HUES48 (cell line): ENCODE measurements at regions not wholly inside any gene's neighbourhood (a gene's known extent, or its start where the extent isn't known, plus 50 kb on each side); places are given as distances from the start of the nearest gene placed in this dataset.

Experiments used
- H3K27ac ChIP-seq: one replicate; pipeline ENCODE4 v1.7.0; 2013; ENCODE audit warnings: low read depth, low read length, inconsistent platforms
- H3K27me3 ChIP-seq: 2 replicates; pipeline ENCODE4 v1.6.1; 2013; ENCODE audit warnings: mild to moderate bottlenecking, low read length; ENCODE audit not compliant: control insufficient read depth, insufficient read depth
- H3K36me3 ChIP-seq: 2 replicates; pipeline ENCODE4 v1.6.1; 2013; ENCODE audit warnings: low read length; ENCODE audit not compliant: control insufficient read depth, insufficient read depth
- H3K4me1 ChIP-seq: 2 replicates; pipeline ENCODE4 v1.6.1; 2013; ENCODE audit warnings: mild to moderate bottlenecking, low read length; ENCODE audit not compliant: control insufficient read depth, insufficient read depth
- H3K4me3 ChIP-seq: 2 replicates; pipeline ENCODE4 v1.5.1; 2013; ENCODE audit warnings: mild to moderate bottlenecking, low read depth, low read length
- H3K9ac ChIP-seq: 2 replicates; pipeline ENCODE4 v1.6.1; 2013; ENCODE audit warnings: mild to moderate bottlenecking, low read depth, low read length, moderate library complexity
- H3K9me3 ChIP-seq: 2 replicates; pipeline ENCODE4 v1.6.1; 2013; ENCODE audit warnings: low read length; ENCODE audit not compliant: control insufficient read depth, insufficient read depth

DNA sequence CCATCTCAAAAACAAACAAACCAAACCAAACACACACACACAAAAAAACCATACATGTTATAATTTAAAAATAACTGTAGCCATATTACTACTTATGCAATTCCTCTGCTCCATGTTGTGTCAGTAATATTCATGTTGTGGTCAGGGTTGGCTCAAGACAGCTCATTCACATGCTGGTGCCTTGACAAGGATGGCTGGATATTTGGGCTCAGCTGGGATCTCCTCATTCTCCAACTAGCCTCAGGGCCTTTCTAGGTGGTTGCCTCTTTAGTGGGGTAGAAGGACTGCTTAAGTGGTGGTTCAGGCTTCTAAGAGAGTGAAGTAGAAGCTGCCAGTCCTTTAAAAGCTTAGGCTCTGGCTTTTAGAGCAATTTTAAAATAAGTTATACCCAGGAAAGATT, 189.3 kb downstream of the ADRA2A start:
- H3K9ac ChIP-seq: no peak overlapping the region
- H3K27ac ChIP-seq: no peak overlapping the region

DNA sequence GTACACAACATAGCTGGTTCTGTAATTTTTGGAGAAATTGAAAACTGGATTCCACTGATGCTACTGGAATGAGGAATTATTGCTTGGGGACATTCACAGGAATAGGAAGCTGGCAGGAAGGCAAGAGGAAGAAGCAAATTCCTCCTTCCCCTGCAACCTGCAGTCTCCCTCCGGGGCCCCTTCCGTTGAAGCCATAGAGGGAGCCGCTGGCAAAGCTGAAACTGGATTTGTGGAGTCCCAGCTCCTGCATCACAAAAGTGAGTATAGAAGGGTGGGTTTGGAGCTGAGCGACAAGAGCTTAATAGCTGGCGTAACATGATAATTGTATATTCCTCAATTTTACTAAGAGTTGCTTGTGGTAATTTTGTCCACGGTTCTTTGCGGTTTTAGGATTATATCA, 190.8 kb downstream of the ADRA2A start:
- no peak overlapping the region for H3K27ac ChIP-seq

More for the DNA sequence above, 189.3 kb downstream of the ADRA2A start:
- H3K4me3 ChIP-seq: no peak overlapping the region
- peaks cover 22% of the 10 kb centered on the region; the same call in 1 of the 2 replicates for H3K9me3 ChIP-seq
- no peaks in the 10 kb centered on the region for H3K4me1 ChIP-seq
- H3K36me3 ChIP-seq: no peaks in the 10 kb centered on the region
- H3K27me3 ChIP-seq: no peaks in the 10 kb centered on the region

DNA sequence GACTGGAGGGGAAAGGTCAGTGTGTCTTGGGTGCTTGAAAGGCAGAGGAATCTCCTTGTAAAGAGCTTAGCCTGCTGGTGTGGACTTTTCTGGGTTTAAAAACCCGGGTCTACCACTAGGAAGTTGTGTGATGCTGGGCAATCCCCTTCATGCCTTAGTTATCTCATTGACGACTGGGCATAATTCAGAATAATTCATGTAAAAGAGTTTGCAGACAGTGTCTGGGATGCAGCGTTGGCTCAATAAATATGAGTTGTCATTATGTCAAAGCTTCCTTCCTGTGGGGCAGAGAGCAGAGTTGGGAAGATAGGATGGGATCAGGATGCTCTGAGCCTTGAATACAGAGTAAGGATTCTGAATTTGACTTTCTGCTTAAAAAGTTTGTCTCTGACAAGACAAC, 196.4 kb downstream of the ADRA2A start:
- no peaks in the 10 kb centered on the region for H3K36me3 ChIP-seq
- H3K27ac ChIP-seq: no peak overlapping the region
- no peak overlapping the region for H3K4me3 ChIP-seq
- no peaks in the 10 kb centered on the region for H3K27me3 ChIP-seq
- H3K4me1 ChIP-seq: no peaks in the 10 kb centered on the region
- H3K9ac ChIP-seq: no peak overlapping the region
- H3K9me3 ChIP-seq: no peaks in the 10 kb centered on the region

More for the DNA sequence above, 190.8 kb downstream of the ADRA2A start:
- Histone ChIP-seq H3K36me3 (no peaks in the 10 kb centered on the region), H3K4me3 (no peak overlapping the region), H3K9me3 (peaks cover 15% of the 10 kb centered on the region; the same call in 1 of the 2 replicates), H3K9ac (no peak overlapping the region), H3K4me1 (no peaks in the 10 kb centered on the region), H3K27me3 (no peaks in the 10 kb centered on the region)

DNA sequence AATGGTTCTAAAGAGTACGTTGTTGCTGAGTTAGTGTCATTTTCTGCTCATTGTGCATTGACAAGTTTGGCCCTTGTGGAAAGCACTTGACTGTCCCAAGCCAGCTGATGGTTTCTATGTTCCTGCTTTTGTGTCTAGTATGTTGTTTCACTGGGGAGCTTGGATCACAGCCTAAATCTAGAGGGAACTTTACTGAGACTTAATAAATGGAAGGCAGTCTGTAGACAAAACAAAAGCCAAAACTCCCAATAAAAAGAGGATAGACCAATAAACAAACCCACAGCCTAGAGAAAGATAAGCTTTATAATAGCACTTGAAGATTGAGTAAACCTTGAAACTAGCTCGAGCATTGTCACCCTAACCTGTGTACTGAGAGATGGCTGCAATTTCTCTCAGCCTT, 196.8 kb downstream of the ADRA2A start:
- H3K36me3 ChIP-seq: no peaks in the 10 kb centered on the region
- H3K27me3 ChIP-seq: no peaks in the 10 kb centered on the region
- no peaks in the 10 kb centered on the region for H3K4me1 ChIP-seq
- no peak overlapping the region for H3K27ac ChIP-seq
- no peaks in the 10 kb centered on the region for H3K9me3 ChIP-seq
- H3K4me3 ChIP-seq: no peak overlapping the region
- H3K9ac ChIP-seq: no peak overlapping the region

DNA sequence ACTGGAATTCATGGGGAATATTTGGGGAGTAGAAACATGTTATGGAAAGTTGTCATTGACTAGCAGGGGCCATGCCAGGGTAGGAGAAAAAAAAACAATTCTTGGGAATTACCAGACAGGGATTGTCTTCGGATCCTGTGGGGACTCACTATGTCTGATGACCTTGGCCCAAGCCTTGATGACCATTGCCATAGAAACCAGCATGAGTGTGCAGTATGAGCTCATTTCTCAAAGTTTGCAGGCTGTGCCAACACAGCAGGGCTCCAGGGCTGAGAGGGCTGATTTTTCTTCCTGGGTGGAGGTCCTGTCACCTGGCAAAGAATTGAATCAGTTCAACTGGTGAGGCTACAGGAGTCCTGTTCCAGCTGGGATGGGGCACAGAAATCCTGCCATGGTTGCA, 198.3 kb downstream of the ADRA2A start:
- H3K27me3 ChIP-seq: no peaks in the 10 kb centered on the region
- no peak overlapping the region for H3K27ac ChIP-seq
- no peaks in the 10 kb centered on the region for H3K4me1 ChIP-seq
- H3K9ac ChIP-seq: no peak overlapping the region
- H3K36me3 ChIP-seq: no peaks in the 10 kb centered on the region
- no peak overlapping the region for H3K4me3 ChIP-seq
- H3K9me3 ChIP-seq: no peaks in the 10 kb centered on the region

DNA sequence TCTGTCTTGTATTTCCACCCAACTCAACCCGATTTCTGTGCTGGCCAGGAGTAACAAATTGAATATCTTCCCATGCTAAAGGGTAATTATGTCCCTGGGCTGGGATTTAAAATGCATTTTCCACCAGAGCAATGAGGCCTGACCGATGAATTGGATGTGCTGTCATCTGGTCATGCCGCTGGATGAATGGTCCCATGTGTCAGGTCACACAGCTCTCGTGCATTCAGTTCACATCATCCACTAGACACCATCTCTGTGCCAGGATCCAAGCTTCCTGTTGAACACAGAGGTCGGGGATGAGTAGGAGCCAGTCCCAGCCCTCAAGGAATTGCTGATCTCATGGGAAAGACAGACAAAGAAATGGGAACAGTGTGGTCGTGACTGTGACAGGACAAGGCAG, 200.8 kb downstream of the ADRA2A start:
- Histone ChIP-seq H3K4me1 (no peaks in the 10 kb centered on the region), H3K4me3 (no peak overlapping the region), H3K27ac (no peak overlapping the region), H3K9ac (no peak overlapping the region), H3K27me3 (no peaks in the 10 kb centered on the region), H3K36me3 (no peaks in the 10 kb centered on the region), H3K9me3 (no peaks in the 10 kb centered on the region)

DNA sequence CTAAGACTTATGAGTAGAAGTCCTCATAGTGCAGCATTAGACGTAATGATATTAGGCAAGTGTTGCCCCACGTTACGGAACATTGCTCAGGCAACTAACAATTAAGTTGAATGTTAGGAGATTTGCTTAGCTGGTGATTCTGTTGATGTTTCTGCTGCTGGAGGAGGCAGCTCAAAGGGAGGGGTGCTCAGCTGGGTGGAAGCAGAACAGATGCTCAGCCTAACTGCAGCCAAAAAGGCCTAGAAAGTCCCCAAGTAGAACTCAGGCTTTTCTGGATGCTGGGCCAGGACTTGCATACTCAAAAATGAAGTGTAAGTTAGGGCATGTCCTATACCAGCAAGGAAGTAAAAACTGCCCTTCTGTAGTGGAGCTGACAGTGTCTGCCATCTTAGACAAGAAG, 201.4 kb downstream of the ADRA2A start:
- Histone ChIP-seq H3K27me3 (no peaks in the 10 kb centered on the region), H3K9ac (no peak overlapping the region), H3K27ac (no peak overlapping the region), H3K4me1 (no peaks in the 10 kb centered on the region), H3K9me3 (no peaks in the 10 kb centered on the region), H3K4me3 (no peak overlapping the region), H3K36me3 (no peaks in the 10 kb centered on the region)

DNA sequence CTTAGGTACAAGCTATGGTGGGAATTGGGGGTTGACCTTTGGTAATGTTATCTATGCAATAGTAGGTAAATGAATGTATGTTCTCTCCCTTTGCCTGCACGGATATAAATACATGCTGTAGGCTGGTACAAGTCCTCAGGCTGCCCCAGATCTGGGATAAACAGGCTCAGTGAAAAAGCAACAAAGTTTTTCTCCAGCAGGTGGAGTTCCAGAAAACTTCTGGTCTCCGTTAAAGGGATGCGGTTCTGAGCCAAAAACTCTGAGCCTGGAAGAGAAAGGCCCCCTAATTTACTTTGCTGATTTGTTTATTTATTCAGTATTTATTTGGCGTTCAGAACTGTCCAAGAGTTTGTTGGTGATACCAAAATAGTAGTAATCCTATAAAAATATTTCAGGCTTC, 204.7 kb downstream of the ADRA2A start:
- Histone ChIP-seq H3K4me1 (no peaks in the 10 kb centered on the region), H3K27me3 (no peaks in the 10 kb centered on the region), H3K27ac (no peak overlapping the region), H3K9ac (no peak overlapping the region), H3K4me3 (no peak overlapping the region), H3K9me3 (no peaks in the 10 kb centered on the region), H3K36me3 (no peaks in the 10 kb centered on the region)

DNA sequence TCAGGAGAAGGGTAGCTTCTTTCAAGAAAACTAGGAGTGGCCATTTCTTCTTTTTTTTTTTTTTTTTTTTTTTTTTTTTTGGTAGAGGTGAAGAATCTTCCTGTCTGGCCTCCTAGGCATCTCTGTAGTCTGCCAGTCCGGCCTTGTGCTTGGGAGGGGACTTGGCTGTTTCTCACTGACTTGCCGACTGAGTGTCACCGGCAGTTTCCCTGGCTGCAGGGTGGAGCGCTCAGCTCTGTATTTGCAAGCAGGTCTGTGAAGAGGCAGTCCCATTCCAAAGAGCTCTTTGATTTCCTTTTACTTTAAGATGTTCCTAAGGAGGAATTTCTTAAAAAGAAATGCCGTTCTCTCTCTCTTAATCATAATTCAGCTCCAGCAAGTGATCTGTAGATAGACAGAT, 212.6 kb downstream of the ADRA2A start:
- no peak overlapping the region for H3K27ac ChIP-seq
- H3K27me3 ChIP-seq: no peaks in the 10 kb centered on the region
- H3K36me3 ChIP-seq: no peaks in the 10 kb centered on the region
- H3K4me1 ChIP-seq: no peaks in the 10 kb centered on the region
- H3K9me3 ChIP-seq: no peaks in the 10 kb centered on the region
- no peak overlapping the region for H3K9ac ChIP-seq
- no peak overlapping the region for H3K4me3 ChIP-seq

DNA sequence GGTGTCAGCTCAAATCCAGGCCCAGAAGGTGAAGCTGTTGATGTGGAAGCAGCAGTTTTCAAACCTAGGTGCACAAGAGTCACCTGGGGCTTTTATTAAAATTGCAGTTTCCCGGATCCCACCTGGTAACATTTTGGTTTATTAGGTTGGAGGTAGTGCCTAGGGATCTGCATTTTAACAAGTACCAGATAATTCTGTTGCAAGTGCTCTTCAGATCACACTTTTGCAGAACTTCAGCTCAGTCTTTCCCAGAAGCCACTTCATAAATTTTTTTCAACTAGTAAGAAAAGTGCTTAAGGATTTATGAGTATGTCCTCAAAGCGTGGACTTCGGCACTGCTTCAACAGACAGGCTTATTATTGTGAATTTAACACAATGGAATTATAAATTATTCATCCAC, 213.8 kb downstream of the ADRA2A start:
- H3K9me3 ChIP-seq: no peaks in the 10 kb centered on the region
- H3K4me3 ChIP-seq: no peak overlapping the region
- no peaks in the 10 kb centered on the region for H3K36me3 ChIP-seq
- H3K27ac ChIP-seq: no peak overlapping the region
- no peaks in the 10 kb centered on the region for H3K4me1 ChIP-seq
- no peaks in the 10 kb centered on the region for H3K27me3 ChIP-seq
- no peak overlapping the region for H3K9ac ChIP-seq

DNA sequence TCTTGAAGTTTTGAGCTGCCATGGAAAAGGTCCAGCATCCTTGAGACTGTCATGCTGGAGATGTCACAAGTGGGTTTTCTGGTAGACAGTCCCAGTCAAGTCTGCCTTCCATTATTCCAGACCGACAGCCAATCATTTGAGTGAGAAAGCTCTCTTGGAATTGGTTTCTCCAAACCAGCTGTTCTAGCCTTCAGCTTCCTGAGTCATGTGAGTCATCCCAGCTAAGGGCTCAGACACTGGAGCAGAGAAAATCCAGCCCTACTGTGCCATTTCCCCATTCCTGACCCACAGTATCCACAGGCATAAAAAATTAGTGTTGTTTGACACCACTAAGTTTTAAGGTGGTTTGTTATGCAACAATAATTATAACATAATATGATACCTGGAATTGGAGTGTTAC, 219.0 kb downstream of the ADRA2A start:
- Histone ChIP-seq H3K27ac (no peak overlapping the region), H3K27me3 (no peaks in the 10 kb centered on the region), H3K4me3 (no peak overlapping the region), H3K36me3 (no peaks in the 10 kb centered on the region), H3K9me3 (no peaks in the 10 kb centered on the region), H3K4me1 (0 out of 2 replicates have a peak, but pooled peaks cover 6% of the 10 kb centered on the region), H3K9ac (no peak overlapping the region)

DNA sequence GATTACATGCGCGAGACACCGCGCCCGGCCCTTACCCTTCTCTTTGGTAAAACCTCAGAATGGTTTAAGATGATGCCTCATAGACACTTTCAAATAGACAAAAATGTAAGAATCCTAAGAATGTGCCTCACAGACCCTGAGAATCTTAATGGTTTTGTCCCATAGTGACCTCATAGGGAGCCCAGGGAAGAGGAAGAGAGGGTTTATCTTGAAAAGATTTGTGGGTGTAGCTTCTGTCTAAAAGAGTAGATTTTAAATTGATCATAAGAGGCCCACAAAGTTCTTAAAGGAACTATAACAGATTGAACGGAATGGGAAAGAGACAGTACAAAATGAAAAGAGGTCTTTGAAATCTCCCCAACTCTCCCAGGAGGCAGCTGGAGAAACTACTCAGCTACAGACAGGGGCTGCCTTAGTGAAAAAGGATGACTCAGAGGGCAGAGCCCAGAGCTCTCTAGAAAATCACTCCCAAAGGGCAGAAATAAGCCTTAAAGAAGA, 220.6 kb downstream of the ADRA2A start:
- Histone ChIP-seq H3K9ac (no peak overlapping the region), H3K27ac (peak overlapping the region; percentile 44), H3K9me3 (no peaks in the 10 kb centered on the region), H3K4me3 (no peak overlapping the region), H3K36me3 (no peaks in the 10 kb centered on the region), H3K27me3 (no peaks in the 10 kb centered on the region), H3K4me1 (0 out of 2 replicates have a peak, but pooled peaks cover 6% of the 10 kb centered on the region)
